CD4-positive, alpha-beta T cell treated with Interleukin-12 subunit alpha and Interleukin-12 subunit beta, for 1 hour (primary cell): ENCODE measurements at regions not wholly inside any gene's neighbourhood (a gene's known extent, or its start where the extent isn't known, plus 50 kb on each side); places are given as distances from the start of the nearest gene placed in this dataset.
A peak's percentile ranks its signal among the peaks of the same experiment; 100 is the strongest.

Experiments
- DNase-seq: peaks from one replicate; pipeline ENCODE4 v3.0.0-alpha.2; 2020

DNA sequence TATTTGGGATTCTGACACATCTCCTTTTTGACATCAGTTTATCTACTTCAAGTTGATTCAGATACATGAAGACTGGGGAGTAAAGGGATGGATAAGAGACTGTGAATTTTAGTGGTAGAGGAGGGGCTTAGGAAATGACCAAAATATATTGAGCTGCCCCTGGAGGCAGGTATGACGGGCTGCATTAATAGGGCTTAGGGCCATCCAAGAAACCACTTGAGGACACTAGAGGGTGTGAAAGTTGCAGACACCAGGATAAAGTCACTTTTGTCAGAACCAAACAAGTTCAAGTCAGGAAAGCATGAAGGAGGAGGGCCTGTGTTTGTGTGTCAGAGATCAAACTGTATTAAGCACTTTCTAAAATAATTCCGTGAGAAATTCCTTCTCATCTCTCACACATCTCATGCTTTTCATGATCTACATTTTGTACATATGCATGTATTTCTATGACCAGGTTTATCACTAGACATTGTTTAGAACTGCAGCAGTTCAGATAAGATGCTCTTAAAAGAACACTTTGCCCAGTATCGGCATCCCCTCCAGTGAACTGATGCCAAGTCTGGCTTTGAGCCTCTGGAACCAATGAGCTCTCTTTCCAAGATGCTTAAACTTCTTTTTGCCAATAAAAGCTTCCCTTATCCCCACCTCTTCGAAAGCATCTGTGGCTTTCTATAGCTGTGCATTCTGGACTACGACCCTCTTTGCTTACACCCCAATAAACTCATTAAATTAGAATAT, 136.9 kb downstream of the SLC38A1 start:
- no peak for DNase-seq

DNA sequence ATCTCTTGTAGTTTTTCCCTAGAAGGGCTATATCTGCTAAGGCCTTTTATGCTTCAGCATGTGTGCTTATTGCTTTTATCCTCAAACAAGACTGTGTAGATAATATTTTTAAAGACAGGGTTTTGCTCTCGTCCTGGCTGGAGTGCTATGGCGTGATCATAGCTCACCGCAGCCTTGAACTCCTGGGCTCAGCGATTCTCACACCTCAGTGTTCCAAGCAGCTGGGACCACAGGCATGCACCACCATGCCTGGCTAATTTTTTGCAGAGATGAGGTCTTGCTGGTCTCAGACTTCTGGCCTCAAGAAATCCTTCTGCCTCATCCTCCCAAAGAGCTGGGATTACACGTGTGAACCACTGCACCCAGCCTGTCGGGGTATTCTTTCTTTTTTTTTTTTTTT, 137.3 kb upstream of the SCAF11 start:
- no peak for DNase-seq

DNA sequence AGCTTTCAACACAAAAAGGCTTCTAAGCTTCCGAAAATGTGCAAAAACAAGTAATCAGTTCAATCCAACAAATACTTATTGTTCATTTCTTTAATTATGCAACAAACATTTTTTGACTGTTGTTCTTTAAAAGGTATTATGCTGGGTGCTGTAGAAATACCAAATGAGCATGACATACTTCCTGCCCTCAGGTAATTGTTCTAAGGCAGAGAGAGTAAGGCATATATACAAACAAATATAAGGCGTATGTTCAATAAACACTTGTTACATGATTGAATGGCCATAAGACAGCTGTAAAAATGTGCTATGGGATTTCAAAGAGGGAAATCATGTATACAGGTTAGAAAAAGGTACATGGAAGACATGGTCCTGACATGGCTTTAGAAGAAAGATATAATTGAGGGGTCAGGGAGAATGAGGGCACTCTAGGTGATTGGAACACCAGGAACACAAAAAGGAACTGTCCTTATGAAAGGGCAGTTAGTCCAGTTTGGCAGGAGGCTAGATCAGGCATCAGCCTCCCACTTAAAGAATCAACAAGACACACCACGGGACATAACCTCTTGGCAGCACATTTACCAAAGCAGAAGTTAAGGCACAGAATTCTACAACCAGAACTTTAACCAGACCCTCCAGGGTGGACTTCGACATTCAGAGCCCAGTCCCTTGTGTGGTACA, 135.8 kb upstream of the SCAF11 start:
- no peak for DNase-seq

DNA sequence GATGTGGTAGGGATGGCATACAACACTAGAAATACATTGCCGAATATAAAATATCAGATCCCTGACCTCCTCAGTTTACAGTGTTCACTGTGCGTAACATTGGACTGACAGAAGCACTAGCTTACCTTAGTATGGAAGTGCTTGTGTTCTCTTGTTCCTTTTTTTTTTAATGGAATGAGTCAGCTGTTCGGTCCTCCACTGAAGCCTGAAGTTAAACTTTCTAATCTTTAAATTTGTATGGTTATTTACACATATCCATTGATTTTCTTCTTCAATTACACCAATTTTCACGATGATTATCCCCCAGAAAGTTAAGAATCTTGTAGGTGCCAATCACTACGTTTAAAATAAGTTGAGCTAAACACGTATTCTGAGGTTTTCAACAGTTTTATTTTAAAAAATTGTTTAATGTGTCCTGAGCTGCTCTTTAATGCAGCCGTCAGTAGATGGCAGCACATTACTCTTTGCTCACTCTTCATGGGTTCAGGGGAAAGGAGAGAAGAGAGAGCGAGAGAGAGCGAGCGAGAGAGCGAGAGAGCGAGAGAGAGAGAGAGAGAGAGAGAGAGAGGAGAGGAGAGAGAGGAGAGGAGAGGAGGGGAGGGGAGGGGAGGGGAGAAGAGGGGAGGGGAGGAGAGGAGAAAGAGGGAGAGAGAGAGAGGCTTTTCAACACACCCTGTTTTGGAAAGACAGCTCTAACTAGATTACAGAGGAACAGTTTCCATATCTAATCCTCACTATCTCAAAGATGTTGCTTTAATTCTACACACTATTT, 134.7 kb upstream of the SCAF11 start:
- DNase-seq: peak; percentile 74

DNA sequence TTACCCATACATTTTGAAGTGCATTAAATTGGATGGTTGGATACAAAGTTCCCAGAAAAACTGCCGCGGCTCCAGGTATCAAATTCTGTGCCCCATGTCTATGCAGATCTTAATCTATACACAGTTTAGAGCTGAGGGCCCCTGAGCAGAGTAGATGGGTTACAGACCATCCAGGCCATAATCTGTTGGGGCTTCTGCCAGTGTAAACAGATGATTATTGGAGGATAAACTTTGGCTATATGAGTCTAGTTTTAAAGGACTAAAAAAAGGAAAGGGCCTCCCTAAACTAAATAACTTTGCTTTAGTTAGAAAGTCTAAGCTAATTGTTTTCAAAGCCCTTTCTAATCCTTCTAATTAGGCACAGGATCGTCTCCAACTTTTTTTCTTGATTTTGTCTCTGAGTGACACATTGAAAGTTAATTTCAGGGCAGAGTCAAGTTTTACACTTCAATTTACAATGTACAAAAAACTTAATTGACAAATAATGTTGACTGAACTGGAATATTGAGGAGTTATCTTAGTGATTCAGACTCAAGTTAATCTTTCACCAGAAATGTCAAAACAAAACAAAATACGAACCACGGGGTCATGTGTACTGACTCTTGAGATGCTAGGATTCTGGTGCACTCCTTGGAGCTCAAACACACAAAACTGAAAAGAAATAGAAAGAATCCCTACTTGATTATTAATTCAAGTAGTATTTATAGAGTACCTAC, 133.9 kb upstream of the SCAF11 start:
- DNase-seq: no peak

DNA sequence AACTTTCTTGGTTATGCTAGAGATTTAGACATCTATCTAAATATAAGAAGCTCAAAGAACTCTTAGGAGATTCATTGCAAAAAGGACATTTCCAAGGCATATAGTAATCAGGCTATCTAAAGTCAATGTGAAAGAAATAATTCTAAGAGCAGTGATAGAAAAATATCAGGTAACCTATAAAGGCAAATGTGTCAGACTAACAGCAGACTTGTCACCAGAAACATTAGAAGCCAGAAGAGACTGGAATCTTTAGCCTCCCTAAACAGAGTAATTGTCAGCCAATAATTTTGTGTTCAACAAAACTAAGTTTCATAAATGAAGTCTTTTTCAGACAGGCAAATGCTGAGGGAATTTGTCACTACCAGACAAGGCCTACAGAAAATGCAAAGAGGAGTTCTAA, 122.0 kb upstream of the SCAF11 start:
- DNase-seq: no peak

DNA sequence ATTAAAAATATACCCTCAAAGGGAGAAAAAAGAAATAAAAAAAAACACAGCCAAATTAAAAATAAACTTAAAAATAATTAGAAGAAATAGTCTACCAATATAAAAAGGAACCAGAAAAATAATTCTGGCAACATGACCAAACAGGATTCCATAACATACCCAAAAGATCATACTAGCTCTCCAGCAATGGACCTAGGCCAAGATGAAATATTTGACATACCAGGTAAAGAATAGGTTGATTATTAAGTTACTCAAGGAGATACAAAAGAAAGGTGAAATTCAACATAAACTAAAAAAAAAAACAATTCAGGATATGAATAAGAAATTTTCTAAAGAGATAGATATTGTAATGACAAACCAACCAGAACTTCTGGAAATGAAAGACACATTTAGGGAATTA, 121.3 kb upstream of the SCAF11 start:
- no peak for DNase-seq

DNA sequence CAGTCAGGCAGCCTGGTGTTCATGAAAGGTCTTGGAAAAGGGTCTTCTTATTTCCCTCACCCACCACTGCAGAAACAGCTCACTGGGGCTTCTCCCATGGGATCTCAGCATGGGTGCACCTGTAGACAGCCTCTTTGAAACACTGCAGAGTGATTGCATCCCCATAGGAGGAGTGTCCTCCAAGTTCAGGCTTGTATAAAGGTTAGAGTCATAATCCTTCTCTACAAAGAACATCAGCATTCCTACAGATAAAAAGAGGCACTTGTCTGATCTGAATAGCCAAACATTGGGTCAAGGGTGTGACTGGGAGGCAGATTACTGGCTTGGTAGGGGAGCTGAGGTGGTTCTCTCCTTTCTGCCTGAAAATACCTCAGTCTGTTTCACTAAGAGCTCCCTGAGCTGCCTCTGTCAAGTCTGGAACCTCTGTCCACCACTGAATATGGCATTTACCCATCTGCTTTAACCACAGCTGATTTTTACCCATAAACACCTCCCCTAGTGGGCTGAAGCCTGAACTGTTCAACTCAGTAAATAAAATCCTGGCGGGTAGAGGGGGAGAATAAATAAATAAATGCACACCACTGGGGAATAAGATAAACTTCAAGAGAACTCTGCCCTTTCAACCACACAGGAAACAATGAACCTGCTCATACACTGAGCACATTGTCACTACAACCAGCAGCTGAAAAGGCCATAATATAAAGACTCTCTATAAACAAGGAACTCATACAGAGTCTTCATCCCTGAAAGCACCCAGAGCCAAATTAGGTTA, 120.7 kb upstream of the SCAF11 start:
- DNase-seq: no peak

DNA sequence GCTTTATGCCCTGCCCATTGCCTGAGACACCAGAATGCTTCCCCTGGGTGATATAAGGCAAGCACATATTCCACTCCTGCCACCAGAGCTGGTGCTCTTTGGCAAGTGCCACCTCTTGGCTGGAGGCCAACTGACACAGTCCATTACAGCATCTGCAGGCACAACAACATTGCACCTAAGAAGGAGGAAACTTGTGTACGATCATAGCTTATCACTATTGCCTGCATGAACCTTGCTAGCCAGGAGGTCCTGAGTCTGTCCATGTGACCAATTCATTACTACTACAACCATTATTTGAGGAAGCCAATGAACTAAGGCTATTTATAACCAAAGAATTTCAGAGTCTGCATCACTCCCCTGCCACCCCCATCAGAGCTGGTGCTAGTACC, 119.8 kb upstream of the SCAF11 start:
- no peak for DNase-seq

DNA sequence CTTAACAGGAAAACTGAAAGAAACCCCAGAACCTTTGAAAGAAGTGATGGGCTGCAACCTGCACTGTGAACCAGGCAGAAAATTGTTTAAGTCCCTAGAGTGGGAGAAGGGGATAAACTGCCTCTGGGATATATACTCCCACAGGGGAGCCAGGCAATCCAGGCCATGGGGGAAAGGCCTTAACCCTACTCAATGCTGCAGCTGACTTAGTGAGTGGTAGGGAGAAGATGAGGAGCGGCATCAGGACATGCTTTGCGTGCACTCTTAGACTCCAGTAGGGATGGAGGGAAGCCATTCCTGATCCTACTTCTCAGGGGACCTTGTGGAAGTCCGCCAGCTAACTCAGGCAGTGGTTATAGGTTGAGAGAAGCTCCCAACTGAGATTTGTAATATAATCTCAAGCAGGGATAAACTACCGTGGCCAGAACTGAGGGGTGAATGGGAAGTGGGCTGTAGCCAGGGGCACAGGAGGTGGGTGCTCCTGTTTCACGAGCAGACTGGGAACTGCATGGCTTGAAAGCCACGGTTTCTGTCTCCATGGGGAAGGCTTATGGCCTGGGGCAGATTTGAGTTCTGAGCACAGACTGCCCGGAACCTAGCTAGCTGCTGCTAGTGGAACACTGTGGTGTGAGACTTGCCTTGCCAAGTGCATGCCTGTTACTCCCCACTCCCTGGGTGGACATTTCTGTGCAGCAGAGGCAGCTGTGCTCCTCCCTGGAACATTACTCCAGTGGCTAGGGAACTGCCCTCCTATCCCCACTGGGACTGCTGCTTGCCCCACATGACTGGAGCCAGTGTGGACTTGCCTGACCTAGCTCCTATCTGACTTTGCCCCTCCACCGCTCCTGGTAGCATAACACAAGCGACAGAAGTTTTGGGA, 119.2 kb upstream of the SCAF11 start:
- DNase-seq: no peak

DNA sequence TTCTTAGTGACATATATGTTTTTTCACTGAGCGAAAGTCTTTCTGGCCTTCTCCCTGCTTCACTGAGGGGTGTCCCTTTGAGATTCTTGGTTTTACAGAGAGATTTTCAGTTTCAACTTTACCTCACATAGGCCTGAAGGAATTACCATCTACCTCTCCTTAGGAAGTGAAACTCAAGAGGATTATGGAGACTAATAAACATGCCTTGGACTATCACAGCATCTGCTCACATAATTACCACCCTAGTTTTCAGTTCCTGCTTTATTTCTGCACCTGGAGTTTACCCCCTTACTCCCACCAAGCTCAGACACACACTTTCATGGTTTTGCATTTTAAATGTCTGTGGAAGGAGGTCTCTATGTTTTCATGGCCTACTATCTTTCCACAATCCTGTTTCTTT, 118.3 kb upstream of the SCAF11 start:
- no peak for DNase-seq

DNA sequence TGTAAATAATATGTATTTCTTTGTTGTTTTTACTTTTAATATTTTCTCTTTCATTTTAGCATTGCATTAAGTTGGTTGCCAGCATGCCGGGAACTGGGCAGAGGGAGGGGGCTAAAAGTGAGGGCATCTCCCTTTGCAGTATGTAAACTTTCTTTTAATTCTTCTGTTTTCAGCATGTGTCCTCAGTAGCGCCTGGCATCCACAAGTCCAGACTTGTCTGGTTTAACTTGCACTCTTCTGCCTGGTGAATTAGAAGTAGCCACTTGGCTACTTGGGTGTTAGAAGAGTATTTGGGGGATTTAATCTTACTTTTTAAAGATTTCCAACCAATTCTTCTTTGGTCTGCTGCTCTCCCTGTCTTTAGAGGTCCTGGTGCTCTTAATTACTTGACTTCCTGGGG, 117.2 kb upstream of the SCAF11 start:
- no peak for DNase-seq

DNA sequence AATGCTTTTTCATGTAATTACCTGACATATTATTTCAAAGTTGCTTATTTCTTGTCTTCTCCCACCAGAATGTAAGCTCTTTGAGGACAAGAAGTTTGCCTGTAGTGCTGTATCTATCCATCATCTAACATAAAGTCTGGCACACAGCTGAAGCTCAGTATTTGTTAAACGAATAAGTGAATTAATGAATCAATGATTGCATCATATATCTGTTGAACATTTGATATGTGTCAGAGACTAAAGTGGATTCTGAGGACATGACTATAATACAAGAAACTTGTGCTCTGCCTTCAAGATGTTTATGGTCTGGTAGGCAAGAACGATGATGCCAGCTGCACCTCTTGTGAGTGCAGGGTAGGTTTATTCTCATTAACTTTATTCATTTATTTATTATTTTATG, 115.4 kb upstream of the SCAF11 start:
- DNase-seq: no peak

DNA sequence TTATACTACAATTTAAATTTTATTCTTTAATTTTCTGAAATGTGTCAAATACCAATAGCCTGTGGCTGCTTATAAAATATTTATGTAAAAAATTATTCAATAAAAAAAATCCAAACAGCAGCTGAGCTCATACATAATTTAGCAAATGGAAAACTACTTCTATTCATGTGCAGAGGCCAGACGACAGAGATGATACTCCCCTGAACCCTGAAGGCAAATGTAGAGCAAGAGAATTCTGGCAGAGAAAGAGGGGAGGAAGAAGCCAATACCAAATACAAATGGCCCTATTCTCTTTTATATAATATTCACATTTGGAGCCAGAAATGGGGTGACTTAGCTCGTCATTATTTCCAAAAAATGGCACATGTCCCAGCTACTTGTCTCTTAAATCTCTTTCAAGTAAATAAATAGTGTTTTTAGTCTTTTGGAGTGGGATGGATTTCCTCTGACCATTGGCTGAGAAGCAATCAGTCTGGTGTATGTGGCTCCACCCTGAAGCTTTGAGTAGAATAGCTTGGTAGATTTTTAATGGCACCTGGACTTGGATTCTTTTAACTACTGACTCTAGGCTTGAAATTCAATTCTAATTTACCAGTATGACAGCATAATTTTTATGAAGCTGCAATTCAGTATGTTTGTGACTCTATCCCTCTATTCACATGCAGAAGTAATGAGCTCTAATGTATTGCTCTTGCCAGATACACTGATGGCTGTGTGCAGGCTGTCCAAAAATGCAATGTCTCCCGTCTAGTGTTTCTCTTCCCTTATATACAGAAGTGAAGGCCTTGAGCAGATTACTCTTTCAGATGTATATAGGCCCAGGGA, 113.4 kb upstream of the SCAF11 start:
- no peak for DNase-seq

DNA sequence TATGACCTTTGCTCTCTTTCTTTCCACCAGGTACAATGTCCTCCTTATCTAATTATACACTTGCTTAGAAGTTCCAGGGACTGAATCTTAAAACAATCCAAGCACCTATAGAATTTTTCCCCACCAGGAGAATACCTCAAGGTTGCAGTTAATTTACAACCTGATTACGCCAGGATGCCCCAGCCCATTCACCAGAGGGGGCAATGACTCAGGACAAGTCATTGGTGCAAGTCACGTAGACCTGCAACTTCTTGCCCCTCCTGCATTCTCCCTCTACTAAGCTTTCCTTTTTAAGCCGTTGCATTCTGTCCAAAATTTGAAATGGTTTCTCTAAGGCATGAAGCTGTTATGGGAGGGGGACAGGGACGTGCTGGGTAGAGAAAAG, 111.1 kb upstream of the SCAF11 start:
- DNase-seq: no peak

DNA sequence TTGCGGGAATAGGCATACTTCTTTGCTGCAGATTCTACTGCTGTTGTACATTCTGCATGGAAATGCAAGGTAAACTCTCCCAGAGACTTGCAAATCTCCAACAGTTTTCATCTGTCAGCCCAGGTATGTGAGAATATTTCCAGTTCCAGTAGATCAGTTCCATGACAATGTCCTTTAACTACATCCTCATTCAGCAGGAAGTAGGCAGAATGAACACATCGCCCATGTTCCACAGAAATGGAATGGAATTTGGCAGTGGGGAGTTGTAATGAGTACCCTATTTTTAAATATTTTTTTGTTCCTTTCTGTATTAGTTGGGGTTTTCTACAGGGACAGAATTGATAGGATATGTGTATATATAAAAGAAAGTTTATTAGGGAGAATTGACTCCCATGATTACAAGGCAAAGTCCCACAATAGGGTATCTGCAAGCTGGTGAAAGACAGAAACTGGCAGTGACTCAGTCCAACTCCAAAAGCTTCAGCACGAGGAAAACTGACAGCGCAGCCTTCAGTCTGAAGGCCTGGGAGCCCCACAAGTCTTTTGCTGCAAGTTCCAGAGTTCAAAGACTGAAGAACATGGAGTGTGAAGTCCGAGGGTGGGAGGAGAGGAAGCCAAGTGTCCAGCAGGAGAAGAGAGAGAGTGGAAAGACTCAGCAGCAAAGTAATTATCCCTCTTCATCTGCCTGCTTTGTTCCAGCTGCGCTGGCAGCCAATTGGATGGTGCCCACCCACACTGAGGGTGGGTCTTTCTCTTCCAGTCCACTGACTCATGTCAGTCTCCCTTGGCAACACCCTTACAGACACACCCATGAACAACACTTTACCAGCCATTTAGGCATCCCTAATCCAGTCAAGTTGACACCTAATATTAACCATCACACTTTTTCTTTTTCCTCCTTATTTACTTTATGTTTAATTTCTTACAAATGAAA, 110.4 kb upstream of the SCAF11 start:
- no peak for DNase-seq

DNA sequence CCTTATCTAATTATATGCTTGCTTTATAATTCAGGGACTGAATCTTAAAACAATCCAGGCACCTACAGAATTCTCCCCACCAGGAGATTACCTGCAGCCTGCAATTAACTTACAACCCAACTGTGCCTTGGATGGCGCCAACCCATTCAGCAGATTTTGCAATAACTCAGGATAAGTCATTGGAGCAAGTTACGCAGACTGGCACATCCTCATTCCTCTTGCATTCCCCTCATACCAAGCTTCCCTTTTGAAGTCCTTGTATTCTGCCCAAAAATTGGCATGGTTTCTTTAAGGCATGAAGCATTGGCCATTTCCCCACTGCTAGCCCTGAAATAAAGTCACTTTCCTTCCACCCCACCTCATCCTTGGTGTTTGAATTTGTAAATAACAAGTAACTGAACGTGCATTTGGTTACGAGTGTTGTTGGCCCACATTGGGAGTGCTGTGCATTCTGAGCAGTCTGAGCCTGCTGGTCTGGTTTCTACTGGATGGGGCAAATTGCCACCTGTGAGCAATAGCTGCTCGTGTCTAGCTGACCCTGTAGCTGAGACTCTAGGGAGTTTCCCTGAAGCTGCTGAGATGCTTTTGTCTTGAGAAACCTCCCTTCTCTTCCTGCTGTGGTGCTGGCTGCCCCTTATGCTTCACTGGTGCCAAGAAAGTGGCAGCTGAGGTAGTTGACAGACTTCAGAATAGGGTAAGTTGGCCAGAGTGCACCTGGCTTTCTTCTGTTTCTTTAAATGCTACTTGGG, 99.2 kb upstream of the SCAF11 start:
- DNase-seq: no peak

DNA sequence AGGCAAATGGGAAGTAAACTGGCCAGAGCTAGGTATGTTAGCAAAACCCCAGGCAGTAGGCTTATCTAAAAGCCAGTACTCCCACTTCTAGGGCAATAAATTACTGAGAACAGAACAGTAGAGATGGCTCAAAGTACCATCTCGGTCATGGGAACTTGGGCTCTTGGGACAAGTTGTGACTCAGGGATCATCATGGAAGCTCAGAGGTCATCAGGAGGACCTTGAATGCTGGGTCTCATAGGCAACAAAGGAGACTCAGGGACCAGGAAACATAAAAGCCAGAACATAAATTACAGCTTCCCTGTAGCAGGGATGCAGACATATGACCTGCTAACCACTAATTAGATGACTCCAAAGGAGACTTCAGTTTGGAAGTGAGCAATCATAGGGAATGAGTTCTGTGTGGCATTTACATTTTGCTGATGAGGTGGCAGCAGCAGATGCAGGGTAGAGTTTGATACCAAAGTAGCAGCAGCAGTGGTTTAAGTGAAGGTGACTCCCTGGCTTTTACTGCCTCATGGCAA, 97.6 kb upstream of the SCAF11 start:
- no peak for DNase-seq
